Hepatocyte (in vitro differentiated cells): ENCODE measurements at regions not wholly inside any gene's neighbourhood (a gene's known extent, or its start where the extent isn't known, plus 50 kb on each side); places are given as distances from the start of the nearest gene placed in this dataset.
"Not testable (repeated sequence)": the region's sequence is repeated elsewhere in the genome, so short reads cannot be mapped to it uniquely, and the experiment has no call there.

Source experiments
- DNase-seq: peaks from one replicate; pipeline ENCODE4 v3.0.0-alpha.2; 2016; ENCODE audit warnings: low spot score
- H2AFZ ChIP-seq: fragments of 200-600 bp; sonication (generic); 2 replicates; pipeline ENCODE4 v1.6.0; 2016; ENCODE audit warnings: antibody characterized with exemption, mild to moderate bottlenecking
- H3K27ac ChIP-seq: fragments of 200-600 bp; sonication (generic); 2 replicates; pipeline ENCODE4 v1.5.1; 2016; ENCODE audit warnings: mild to moderate bottlenecking
- H3K27me3 ChIP-seq: fragments of 200-600 bp; sonication (generic); 2 replicates; pipeline ENCODE4 v1.6.1; 2016
- H3K36me3 ChIP-seq: fragments of 200-600 bp; sonication (generic); replicated peaks from 2 replicates; pipeline ENCODE4 v1.5.1; 2016; ENCODE audit warnings: low read depth; ENCODE audit not compliant: insufficient read depth
- H3K4me1 ChIP-seq: fragments of 200-600 bp; sonication (generic); 2 replicates; pipeline ENCODE4 v1.5.1; 2016; ENCODE audit warnings: mild to moderate bottlenecking, moderate library complexity; ENCODE audit not compliant: insufficient read depth
- H3K4me2 ChIP-seq: fragments of 200-600 bp; sonication (generic); 2 replicates; pipeline ENCODE4 v1.6.0; 2016
- H3K4me3 ChIP-seq: fragments of 200-600 bp; sonication (generic); 2 replicates; pipeline ENCODE4 v1.5.1; 2016; ENCODE audit warnings: mild to moderate bottlenecking
- H3K79me2 ChIP-seq: fragments of 200-600 bp; sonication (generic); 2 replicates; pipeline ENCODE4 v1.6.0; 2017; ENCODE audit warnings: mild to moderate bottlenecking
- H3K9me2 ChIP-seq: fragments of 200-600 bp; sonication (generic); replicated peaks from 2 replicates; pipeline ENCODE4 v1.6.0; 2017; ENCODE audit warnings: mild to moderate bottlenecking; ENCODE audit not compliant: insufficient read depth
- H3K9me3 ChIP-seq: fragments of 200-600 bp; sonication (generic); 2 replicates; pipeline ENCODE4 v1.5.1; 2016; ENCODE audit warnings: low read depth, mild to moderate bottlenecking
- H4K20me1 ChIP-seq: fragments of 200-600 bp; sonication (generic); 2 replicates; pipeline ENCODE4 v1.6.0; 2016; ENCODE audit warnings: mild to moderate bottlenecking; ENCODE audit not compliant: insufficient read depth, poor library complexity, severe bottlenecking
- WGBS: methylation state at CpG from one replicate; pipeline ENCODE4 v1.1.6; 2016; ENCODE audit warnings: low lambda C conversion rate; ENCODE audit errors: missing lambda C conversion rate; 5-methylcytosine and 5-hydroxymethylcytosine counted together
- TF ChIP-seq, protein P1 (sequence below): fragments of 200-600 bp; sonication (generic); IDR thresholded peaks from 2 replicates; pipeline ENCODE4 v1.5.1; 2016; ENCODE audit warnings: antibody characterized with exemption, mild to moderate bottlenecking; ENCODE audit not compliant: poor library complexity

DNA sequence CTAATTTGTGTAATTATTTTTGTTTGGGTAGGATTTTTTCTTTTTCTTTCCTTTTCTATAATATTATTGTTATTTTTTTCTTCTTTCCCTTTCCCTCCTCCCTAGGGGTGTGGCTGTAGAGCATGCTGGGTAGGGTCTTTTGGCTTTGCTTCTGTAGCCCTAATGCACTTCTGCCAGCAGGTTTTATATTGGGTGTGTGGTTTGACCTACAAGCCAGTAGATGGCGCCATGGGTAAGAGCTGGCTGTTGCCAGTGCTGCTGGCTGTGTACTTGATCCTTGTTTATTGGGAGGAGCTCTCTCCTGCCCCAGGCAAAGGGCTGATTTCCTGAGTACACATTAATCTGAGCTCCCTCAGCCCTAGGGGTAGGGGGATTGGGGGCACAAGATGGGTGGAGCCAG lies 67.7 kb upstream of the PARP4 start:
- not testable (repeated sequence) for H3K4me3 ChIP-seq, H2AFZ ChIP-seq, H3K4me2 ChIP-seq, H3K36me3 ChIP-seq, H3K27ac ChIP-seq, H3K9me3 ChIP-seq, H3K79me2 ChIP-seq, H4K20me1 ChIP-seq, H3K4me1 ChIP-seq, DNase-seq, H3K9me2 ChIP-seq, H3K27me3 ChIP-seq
- TF ChIP-seq, protein P1, sequence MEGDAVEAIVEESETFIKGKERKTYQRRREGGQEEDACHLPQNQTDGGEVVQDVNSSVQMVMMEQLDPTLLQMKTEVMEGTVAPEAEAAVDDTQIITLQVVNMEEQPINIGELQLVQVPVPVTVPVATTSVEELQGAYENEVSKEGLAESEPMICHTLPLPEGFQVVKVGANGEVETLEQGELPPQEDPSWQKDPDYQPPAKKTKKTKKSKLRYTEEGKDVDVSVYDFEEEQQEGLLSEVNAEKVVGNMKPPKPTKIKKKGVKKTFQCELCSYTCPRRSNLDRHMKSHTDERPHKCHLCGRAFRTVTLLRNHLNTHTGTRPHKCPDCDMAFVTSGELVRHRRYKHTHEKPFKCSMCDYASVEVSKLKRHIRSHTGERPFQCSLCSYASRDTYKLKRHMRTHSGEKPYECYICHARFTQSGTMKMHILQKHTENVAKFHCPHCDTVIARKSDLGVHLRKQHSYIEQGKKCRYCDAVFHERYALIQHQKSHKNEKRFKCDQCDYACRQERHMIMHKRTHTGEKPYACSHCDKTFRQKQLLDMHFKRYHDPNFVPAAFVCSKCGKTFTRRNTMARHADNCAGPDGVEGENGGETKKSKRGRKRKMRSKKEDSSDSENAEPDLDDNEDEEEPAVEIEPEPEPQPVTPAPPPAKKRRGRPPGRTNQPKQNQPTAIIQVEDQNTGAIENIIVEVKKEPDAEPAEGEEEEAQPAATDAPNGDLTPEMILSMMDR = peak; percentile 46
- WGBS = 0% methylated on average over 1 of the region's 1 CpG

DNA sequence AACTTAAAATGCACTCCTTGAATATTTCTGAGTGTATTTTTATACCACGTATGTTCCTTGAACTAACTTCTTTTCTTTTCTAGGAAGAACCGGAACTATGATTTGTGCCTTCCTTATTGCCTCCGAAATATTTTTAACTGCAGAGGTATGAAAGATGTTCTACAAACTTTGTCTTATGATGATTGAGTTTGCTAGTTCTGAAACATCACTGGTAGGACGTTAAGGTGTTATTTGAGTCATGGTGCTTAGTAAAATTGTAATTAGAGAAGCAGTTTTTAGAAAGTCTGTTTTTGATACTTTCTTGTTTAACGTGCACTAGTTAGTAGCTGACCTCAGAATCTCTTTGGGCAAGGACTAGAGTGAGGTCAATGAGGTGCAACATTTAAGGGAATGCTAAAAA lies 69.0 kb upstream of the PARP4 start:
- WGBS = 89% methylated on average over 5 of the region's 5 CpGs
- H3K27ac ChIP-seq, H3K4me2 ChIP-seq: not testable (repeated sequence)

GRCh38 chr13:24591697-24592096 lies 79.1 kb upstream of the PARP4 start:
- DNase-seq, H3K27me3 ChIP-seq, H3K9me3 ChIP-seq, H2AFZ ChIP-seq, H3K36me3 ChIP-seq, H3K4me3 ChIP-seq, H3K79me2 ChIP-seq, H4K20me1 ChIP-seq, H3K4me1 ChIP-seq, H3K9me2 ChIP-seq: not testable (repeated sequence)
- Histone ChIP-seq H3K4me2 (peak overlapping the region; percentile 39), H3K27ac (peak overlapping the region; percentile 52)
- WGBS = 14% methylated on average over 6 of the region's 6 CpGs

More for the DNA sequence above, 69.0 kb upstream of the PARP4 start:
- not testable (repeated sequence) for H3K79me2 ChIP-seq, H3K9me2 ChIP-seq, H3K36me3 ChIP-seq, H3K27me3 ChIP-seq, H3K4me3 ChIP-seq, H2AFZ ChIP-seq, H3K9me3 ChIP-seq, DNase-seq, H4K20me1 ChIP-seq, H3K4me1 ChIP-seq

DNA sequence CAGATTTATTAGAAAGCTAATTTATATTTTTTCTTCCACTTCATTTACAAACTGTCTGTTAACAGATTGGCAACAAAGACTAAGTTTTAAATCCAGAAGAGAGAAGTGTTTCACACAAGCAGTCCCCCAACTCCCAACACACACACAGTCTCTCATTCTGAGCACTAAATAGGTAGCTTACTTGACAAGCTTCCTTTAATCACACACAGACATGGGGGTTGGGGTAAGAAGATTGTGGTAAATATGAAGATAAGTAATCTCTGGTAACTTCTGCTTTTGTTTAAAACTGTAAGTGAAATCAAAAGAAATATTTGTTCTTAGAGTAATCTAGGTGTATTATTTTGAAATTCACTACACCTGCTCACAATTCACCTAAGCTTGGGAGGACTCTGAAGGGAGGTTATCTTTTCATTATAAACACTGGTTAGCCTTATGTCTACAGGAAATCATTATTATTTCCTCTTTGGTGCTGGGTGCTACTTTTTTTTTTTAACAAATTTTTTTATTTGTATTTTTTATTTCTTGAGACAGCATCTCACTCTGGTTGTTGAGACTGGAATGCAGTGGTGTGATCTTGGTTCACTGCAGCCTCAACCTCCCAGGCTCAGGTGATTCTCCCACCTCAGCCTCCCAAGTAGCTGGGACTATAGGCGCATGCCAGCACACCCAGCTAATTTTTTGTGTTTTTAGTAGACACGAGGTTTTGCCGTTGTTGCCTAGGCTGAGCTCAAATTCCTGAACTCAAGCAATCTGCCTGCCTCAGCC lies 82.1 kb upstream of the ATP12A start:
- 94% methylated on average over 3 of the region's 3 CpGs for WGBS
- H3K4me3 ChIP-seq, DNase-seq, H3K36me3 ChIP-seq, H4K20me1 ChIP-seq, H3K4me1 ChIP-seq, H3K79me2 ChIP-seq, H2AFZ ChIP-seq, H3K27ac ChIP-seq, H3K9me3 ChIP-seq, H3K9me2 ChIP-seq, H3K27me3 ChIP-seq, H3K4me2 ChIP-seq: not testable (repeated sequence)

- H3K79me2 ChIP-seq, H2AFZ ChIP-seq, H4K20me1 ChIP-seq, DNase-seq, H3K9me3 ChIP-seq, H3K27me3 ChIP-seq, H3K4me1 ChIP-seq, H3K36me3 ChIP-seq, H3K4me2 ChIP-seq, H3K9me2 ChIP-seq, H3K27ac ChIP-seq, H3K4me3 ChIP-seq: not testable (repeated sequence)
- WGBS = 90% methylated on average over 10 of the region's 10 CpGs
Measured at GRCh38 chr13:24599019-24599791, 81.0 kb upstream of the ATP12A start.
